ENCODE measurements at regions not wholly inside any gene's neighbourhood (a gene's known extent, or its start where the extent isn't known, plus 50 kb on each side); places are given as distances from the start of the nearest gene placed in this dataset.

- no peaks in the 10 kb centered on the region for H4K20me1 ChIP-seq (ENCODE audit: control insufficient read depth, extremely low read depth, insufficient read depth, low read length)
- H3K36me3 ChIP-seq (ENCODE audit: control insufficient read depth, insufficient read depth, low read length), result no peaks in the 10 kb centered on the region
- H3K27me3 ChIP-seq (ENCODE audit: control insufficient read depth, insufficient read depth, low read length), result no peaks in the 10 kb centered on the region
- no peaks in the 10 kb centered on the region for H3K79me2 ChIP-seq (ENCODE audit: control insufficient read depth, insufficient read depth, low read length)
- H3K4me2 ChIP-seq (ENCODE audit: extremely low read depth, insufficient read depth, low read length), result no peak overlapping the region
- H3K9me3 ChIP-seq (ENCODE audit: control insufficient read depth, insufficient read depth, low read depth, low read length), result no peaks in the 10 kb centered on the region
- no peaks in the 10 kb centered on the region for H3K4me1 ChIP-seq (ENCODE audit: control insufficient read depth, extremely low read depth, insufficient read depth, low read length)
- H3K9ac ChIP-seq (ENCODE audit: insufficient read depth, low read length), result no peak overlapping the region
- TF ChIP-seq, protein P1, sequence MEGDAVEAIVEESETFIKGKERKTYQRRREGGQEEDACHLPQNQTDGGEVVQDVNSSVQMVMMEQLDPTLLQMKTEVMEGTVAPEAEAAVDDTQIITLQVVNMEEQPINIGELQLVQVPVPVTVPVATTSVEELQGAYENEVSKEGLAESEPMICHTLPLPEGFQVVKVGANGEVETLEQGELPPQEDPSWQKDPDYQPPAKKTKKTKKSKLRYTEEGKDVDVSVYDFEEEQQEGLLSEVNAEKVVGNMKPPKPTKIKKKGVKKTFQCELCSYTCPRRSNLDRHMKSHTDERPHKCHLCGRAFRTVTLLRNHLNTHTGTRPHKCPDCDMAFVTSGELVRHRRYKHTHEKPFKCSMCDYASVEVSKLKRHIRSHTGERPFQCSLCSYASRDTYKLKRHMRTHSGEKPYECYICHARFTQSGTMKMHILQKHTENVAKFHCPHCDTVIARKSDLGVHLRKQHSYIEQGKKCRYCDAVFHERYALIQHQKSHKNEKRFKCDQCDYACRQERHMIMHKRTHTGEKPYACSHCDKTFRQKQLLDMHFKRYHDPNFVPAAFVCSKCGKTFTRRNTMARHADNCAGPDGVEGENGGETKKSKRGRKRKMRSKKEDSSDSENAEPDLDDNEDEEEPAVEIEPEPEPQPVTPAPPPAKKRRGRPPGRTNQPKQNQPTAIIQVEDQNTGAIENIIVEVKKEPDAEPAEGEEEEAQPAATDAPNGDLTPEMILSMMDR (conservative IDR thresholded peaks at IDR 0.05 in 1 of 2, IDR thresholded peaks at IDR 0.05 in 1 of 2; ENCODE audit: low read depth in 1 of 2, low read length in 2 of 2), result no peak
- TF ChIP-seq EZH2 (IDR thresholded peaks at IDR 0.05; ENCODE audit: low read length, missing control alignments), result no peak
- no peak for DNase-seq (ENCODE audit: low read depth in 2 of 2)
- no peak overlapping the region for H2AFZ ChIP-seq (ENCODE audit: low read length)
- no peak overlapping the region for H3K4me3 ChIP-seq (replicated peaks in 1 of 4; ENCODE audit: control extremely low read depth in 1 of 4, insufficient read depth in 1 of 4, low read depth in 3 of 4, low read length in 4 of 4)
- H3K27ac ChIP-seq (ENCODE audit: insufficient read depth, low read length), result no peak overlapping the region
These were observed 494.6 kb upstream of the EPHA5 start for GRCh38 chr4:66164869-66165268.

GRCh38 chr4:66160606-66161005 is 490.3 kb upstream of the EPHA5 start:
- Histone ChIP-seq H3K79me2 (ENCODE audit: control insufficient read depth, insufficient read depth, low read length) (no peaks in the 10 kb centered on the region), H3K27ac (ENCODE audit: insufficient read depth, low read length) (no peak overlapping the region)

GRCh38 chr4:66157594-66157993 is 487.3 kb upstream of the EPHA5 start:
- Histone ChIP-seq H3K4me2 (ENCODE audit: extremely low read depth, insufficient read depth, low read length) (no peak overlapping the region), H3K36me3 (ENCODE audit: control insufficient read depth, insufficient read depth, low read length) (no peaks in the 10 kb centered on the region), H4K20me1 (ENCODE audit: control insufficient read depth, extremely low read depth, insufficient read depth, low read length) (no peaks in the 10 kb centered on the region), H2AFZ (ENCODE audit: low read length) (no peak overlapping the region), H3K4me1 (ENCODE audit: control insufficient read depth, extremely low read depth, insufficient read depth, low read length) (no peaks in the 10 kb centered on the region), H3K4me3 (replicated peaks in 1 of 4; ENCODE audit: control extremely low read depth in 1 of 4, insufficient read depth in 1 of 4, low read depth in 3 of 4, low read length in 4 of 4) (no peak overlapping the region), H3K79me2 (ENCODE audit: control insufficient read depth, insufficient read depth, low read length) (no peaks in the 10 kb centered on the region), H3K27me3 (ENCODE audit: control insufficient read depth, insufficient read depth, low read length) (no peaks in the 10 kb centered on the region), H3K9me3 (ENCODE audit: control insufficient read depth, insufficient read depth, low read depth, low read length) (no peaks in the 10 kb centered on the region), H3K27ac (ENCODE audit: insufficient read depth, low read length) (no peak overlapping the region), H3K9ac (ENCODE audit: insufficient read depth, low read length) (no peak overlapping the region)
- DNase-seq (ENCODE audit: low read depth in 2 of 2), result no peak
- TF ChIP-seq EZH2 (IDR thresholded peaks at IDR 0.05; ENCODE audit: low read length, missing control alignments), result no peak
- TF ChIP-seq, protein P1 (conservative IDR thresholded peaks at IDR 0.05 in 1 of 2, IDR thresholded peaks at IDR 0.05 in 1 of 2; ENCODE audit: low read depth in 1 of 2, low read length in 2 of 2), result no peak

More at GRCh38 chr4:66160606-66161005, 490.3 kb upstream of the EPHA5 start:
- TF ChIP-seq EZH2 (IDR thresholded peaks at IDR 0.05; ENCODE audit: low read length, missing control alignments), result no peak
- no peaks in the 10 kb centered on the region for H3K36me3 ChIP-seq (ENCODE audit: control insufficient read depth, insufficient read depth, low read length)
- no peak overlapping the region for H3K4me2 ChIP-seq (ENCODE audit: extremely low read depth, insufficient read depth, low read length)
- H3K4me3 ChIP-seq (replicated peaks in 1 of 4; ENCODE audit: control extremely low read depth in 1 of 4, insufficient read depth in 1 of 4, low read depth in 3 of 4, low read length in 4 of 4), result no peak overlapping the region
- H3K4me1 ChIP-seq (ENCODE audit: control insufficient read depth, extremely low read depth, insufficient read depth, low read length), result no peaks in the 10 kb centered on the region
- no peaks in the 10 kb centered on the region for H3K9me3 ChIP-seq (ENCODE audit: control insufficient read depth, insufficient read depth, low read depth, low read length)
- no peak overlapping the region for H3K9ac ChIP-seq (ENCODE audit: insufficient read depth, low read length)
- no peak overlapping the region for H2AFZ ChIP-seq (ENCODE audit: low read length)
- no peaks in the 10 kb centered on the region for H4K20me1 ChIP-seq (ENCODE audit: control insufficient read depth, extremely low read depth, insufficient read depth, low read length)
- no peaks in the 10 kb centered on the region for H3K27me3 ChIP-seq (ENCODE audit: control insufficient read depth, insufficient read depth, low read length)
- DNase-seq (ENCODE audit: low read depth in 2 of 2), result peak in 1 of 2 donors; percentile 54
